HUES6 (cell line): ENCODE measurements at regions not wholly inside any gene's neighbourhood (a gene's known extent, or its start where the extent isn't known, plus 50 kb on each side); places are given as distances from the start of the nearest gene placed in this dataset.

ENCODE experiments used
- H3K27ac ChIP-seq: 2 replicates; pipeline ENCODE4 v1.7.0; 2013; ENCODE audit warnings: low read depth, mild to moderate bottlenecking, low read length, inconsistent platforms
- H3K27me3 ChIP-seq: 2 replicates; pipeline ENCODE4 v1.6.1; 2013; ENCODE audit warnings: low read length; ENCODE audit not compliant: control insufficient read depth, insufficient read depth
- H3K36me3 ChIP-seq: 2 replicates; pipeline ENCODE4 v1.6.1; 2013; ENCODE audit warnings: low read length; ENCODE audit not compliant: control insufficient read depth, insufficient read depth
- H3K4me1 ChIP-seq: 2 replicates; pipeline ENCODE4 v1.6.1; 2013; ENCODE audit warnings: low read length; ENCODE audit not compliant: control insufficient read depth, insufficient read depth
- H3K4me3 ChIP-seq: 2 replicates; pipeline ENCODE4 v1.5.1; 2013; ENCODE audit warnings: low read depth, low read length
- H3K9ac ChIP-seq: one replicate; pipeline ENCODE4 v1.6.1; 2013; ENCODE audit warnings: mild to moderate bottlenecking, low read length
- H3K9me3 ChIP-seq: 2 replicates; pipeline ENCODE4 v1.6.1; 2013; ENCODE audit warnings: low read depth, low read length; ENCODE audit not compliant: control insufficient read depth, insufficient read depth

GRCh38 chr2:9055471-9055870 lies 52.0 kb upstream of the MBOAT2 start:
- H3K27ac ChIP-seq, result no peak overlapping the region
- no peak overlapping the region for H3K4me3 ChIP-seq
- H3K27me3 ChIP-seq, result no peaks in the 10 kb centered on the region
- H3K9ac ChIP-seq, result no peak overlapping the region
- H3K4me1 ChIP-seq, result no peaks in the 10 kb centered on the region
- H3K36me3 ChIP-seq, result no peaks in the 10 kb centered on the region
- no peaks in the 10 kb centered on the region for H3K9me3 ChIP-seq

DNA sequence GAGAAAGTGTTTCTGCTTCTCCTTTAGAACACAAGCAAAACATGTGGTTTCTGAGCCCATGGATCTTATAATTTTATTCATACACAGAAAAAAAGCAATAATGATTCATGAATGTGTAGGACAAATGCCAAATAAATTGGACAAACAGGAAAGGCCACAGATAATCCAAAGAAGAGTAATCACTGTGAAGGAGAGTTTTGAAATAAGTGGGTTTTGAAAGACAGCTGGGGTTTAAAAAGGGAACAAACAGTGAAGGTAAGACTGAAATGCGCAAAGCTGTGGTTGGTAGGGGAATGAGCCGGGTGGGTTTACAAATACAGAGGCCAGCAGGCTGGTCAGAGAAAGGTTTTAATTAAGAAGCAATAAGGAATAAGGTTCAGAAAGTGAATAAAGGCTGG lies 50.0 kb upstream of the MBOAT2 start:
- H3K36me3 ChIP-seq, result no peaks in the 10 kb centered on the region
- H3K27ac ChIP-seq, result no peak overlapping the region
- H3K27me3 ChIP-seq, result no peaks in the 10 kb centered on the region
- no peaks in the 10 kb centered on the region for H3K9me3 ChIP-seq
- H3K9ac ChIP-seq, result no peak overlapping the region
- H3K4me3 ChIP-seq, result no peak overlapping the region
- H3K4me1 ChIP-seq, result no peaks in the 10 kb centered on the region
